Sigmoid colon (tissue), 4 donors: ENCODE measurements at regions not wholly inside any gene's neighbourhood (a gene's known extent, or its start where the extent isn't known, plus 50 kb on each side); places are given as distances from the start of the nearest gene placed in this dataset.

ENCODE experiments used
- CTCF ChIP-seq, 4 experiments: fragments of 450-650 bp in 3 of 4; fragments of 200-600 bp in 1 of 4; IDR thresholded peaks; one replicate each; pipeline ENCODE4 v1.5.1; 2016 to 2019; ENCODE audit warnings: antibody characterized with exemption in 4 of 4, mild to moderate bottlenecking in 3 of 4, moderate library complexity in 2 of 4
- EP300 ChIP-seq, 4 donors: sonication (generic); formaldehyde crosslinking; IDR thresholded peaks; one replicate each; pipeline ENCODE4 v1.6.1; 2017; ENCODE audit warnings: antibody characterized with exemption in 4 of 4
- POLR2A ChIP-seq, 2 donors: fragments of 450-650 bp; IDR thresholded peaks; one replicate each; pipeline ENCODE4 v1.6.1; 2016; ENCODE audit warnings: antibody characterized with exemption in 2 of 2, mild to moderate bottlenecking in 2 of 2, moderate library complexity in 2 of 2
- POLR2AphosphoS5 ChIP-seq, 4 donors: sonication (generic); formaldehyde crosslinking; IDR thresholded peaks; one replicate each; pipeline ENCODE4 v1.6.1; 2017; ENCODE audit warnings: antibody characterized with exemption in 4 of 4

- no peak for TF ChIP-seq CTCF (IDR thresholded peaks at IDR 0.05)
- no peak for TF ChIP-seq POLR2A (IDR thresholded peaks at IDR 0.05)
- TF ChIP-seq EP300 (IDR thresholded peaks at IDR 0.05) = no peak
- TF ChIP-seq POLR2AphosphoS5 (IDR thresholded peaks at IDR 0.05) = no peak
Measured at GRCh38 chr6:92763680-92764079, 655.7 kb downstream of the EPHA7 start.
